Chondrocyte (in vitro differentiated cells): ENCODE measurements at regions not wholly inside any gene's neighbourhood (a gene's known extent, or its start where the extent isn't known, plus 50 kb on each side); places are given as distances from the start of the nearest gene placed in this dataset.
"Not testable (repeated sequence)": the region's sequence is repeated elsewhere in the genome, so short reads cannot be mapped to it uniquely, and the experiment has no call there.

ENCODE experiments used
- DNase-seq: peaks from one replicate; pipeline ENCODE4 v3.0.0; 2021; ENCODE audit warnings: mixed read lengths, low spot score
- H3K27ac Mint-ChIP-seq: one replicate; pipeline ENCODE4 v1.8.0; 2021; ENCODE audit warnings: mild to moderate bottlenecking, moderate library complexity, mixed read lengths; ENCODE audit not compliant: unreplicated experiment
- H3K27me3 Mint-ChIP-seq: 2 replicates; pipeline ENCODE4 v1.8.0; 2021; ENCODE audit warnings: low read depth, mixed read lengths
- H3K36me3 Mint-ChIP-seq: 2 replicates; pipeline ENCODE4 v1.8.0; 2021; ENCODE audit warnings: low read depth, mixed read lengths
- H3K4me1 Mint-ChIP-seq: 2 replicates; pipeline ENCODE4 v1.8.0; 2021; ENCODE audit warnings: low read depth, mild to moderate bottlenecking, mixed read lengths
- H3K4me3 Mint-ChIP-seq: one replicate; pipeline ENCODE4 v1.8.0; 2021; ENCODE audit warnings: mild to moderate bottlenecking, moderate library complexity, mixed read lengths; ENCODE audit not compliant: unreplicated experiment
- H3K9me3 Mint-ChIP-seq: 2 replicates; pipeline ENCODE4 v1.8.0; 2021; ENCODE audit warnings: low read depth, mixed read lengths
- TF ChIP-seq, protein P1 (sequence below): fragments of 200-600 bp; sonication (generic); IDR thresholded peaks from 2 replicates; pipeline ENCODE4 v1.5.0; 2021; ENCODE audit warnings: antibody characterized with exemption, mild to moderate bottlenecking, moderate library complexity

DNA sequence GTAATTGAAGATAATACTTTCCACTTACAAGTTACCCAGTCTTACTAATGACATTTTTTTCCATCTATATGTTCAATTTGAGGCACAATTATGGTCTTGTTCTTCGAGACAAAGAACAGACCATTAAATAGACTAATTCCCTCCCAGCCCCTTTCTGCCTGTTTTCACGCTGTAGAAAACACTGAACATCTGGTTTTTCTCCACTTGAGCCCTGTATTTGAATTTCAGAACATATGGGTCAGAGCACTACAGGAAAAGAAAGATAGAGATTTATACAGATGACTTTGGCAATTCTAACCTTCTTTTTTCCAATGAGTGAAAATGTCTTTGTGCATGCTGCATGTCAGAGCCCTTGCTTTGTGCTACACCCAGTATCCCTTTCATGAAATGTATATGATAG is 506.9 kb downstream of the LRRC70 start:
- Mint-ChIP-seq H3K36me3 (no peaks in the 10 kb centered on the region), H3K4me1 (no peaks in the 10 kb centered on the region), H3K27me3 (peaks cover 5% of the 10 kb centered on the region), H3K4me3 (no peak overlapping the region), H3K27ac (no peak overlapping the region), H3K9me3 (no peaks in the 10 kb centered on the region)
- no peak for DNase-seq
- TF ChIP-seq, protein P1, sequence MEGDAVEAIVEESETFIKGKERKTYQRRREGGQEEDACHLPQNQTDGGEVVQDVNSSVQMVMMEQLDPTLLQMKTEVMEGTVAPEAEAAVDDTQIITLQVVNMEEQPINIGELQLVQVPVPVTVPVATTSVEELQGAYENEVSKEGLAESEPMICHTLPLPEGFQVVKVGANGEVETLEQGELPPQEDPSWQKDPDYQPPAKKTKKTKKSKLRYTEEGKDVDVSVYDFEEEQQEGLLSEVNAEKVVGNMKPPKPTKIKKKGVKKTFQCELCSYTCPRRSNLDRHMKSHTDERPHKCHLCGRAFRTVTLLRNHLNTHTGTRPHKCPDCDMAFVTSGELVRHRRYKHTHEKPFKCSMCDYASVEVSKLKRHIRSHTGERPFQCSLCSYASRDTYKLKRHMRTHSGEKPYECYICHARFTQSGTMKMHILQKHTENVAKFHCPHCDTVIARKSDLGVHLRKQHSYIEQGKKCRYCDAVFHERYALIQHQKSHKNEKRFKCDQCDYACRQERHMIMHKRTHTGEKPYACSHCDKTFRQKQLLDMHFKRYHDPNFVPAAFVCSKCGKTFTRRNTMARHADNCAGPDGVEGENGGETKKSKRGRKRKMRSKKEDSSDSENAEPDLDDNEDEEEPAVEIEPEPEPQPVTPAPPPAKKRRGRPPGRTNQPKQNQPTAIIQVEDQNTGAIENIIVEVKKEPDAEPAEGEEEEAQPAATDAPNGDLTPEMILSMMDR, result no peak

DNA sequence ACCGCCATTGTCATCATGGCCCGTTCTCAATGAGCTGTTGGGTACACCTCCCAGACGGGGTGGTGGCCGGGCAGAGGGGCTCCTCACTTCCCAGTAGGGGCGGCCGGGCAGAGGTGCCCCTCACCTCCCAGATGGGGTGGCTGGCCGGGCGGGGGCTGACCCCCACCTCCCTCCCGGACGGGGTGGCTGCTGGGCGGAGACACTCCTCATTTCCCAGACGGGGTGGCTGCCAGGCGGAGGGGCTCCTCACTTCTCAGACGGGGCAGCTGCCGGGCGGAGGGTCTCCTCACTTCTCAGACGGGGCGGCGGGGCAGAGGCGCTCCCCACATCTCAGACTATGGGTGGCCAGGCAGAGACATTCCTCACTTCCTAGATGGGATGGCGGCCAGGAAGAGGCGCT is 505.1 kb downstream of the LRRC70 start:
- H3K4me1 Mint-ChIP-seq, H3K27me3 Mint-ChIP-seq, H3K36me3 Mint-ChIP-seq, H3K27ac Mint-ChIP-seq, DNase-seq, H3K4me3 Mint-ChIP-seq, H3K9me3 Mint-ChIP-seq: not testable (repeated sequence)

DNA sequence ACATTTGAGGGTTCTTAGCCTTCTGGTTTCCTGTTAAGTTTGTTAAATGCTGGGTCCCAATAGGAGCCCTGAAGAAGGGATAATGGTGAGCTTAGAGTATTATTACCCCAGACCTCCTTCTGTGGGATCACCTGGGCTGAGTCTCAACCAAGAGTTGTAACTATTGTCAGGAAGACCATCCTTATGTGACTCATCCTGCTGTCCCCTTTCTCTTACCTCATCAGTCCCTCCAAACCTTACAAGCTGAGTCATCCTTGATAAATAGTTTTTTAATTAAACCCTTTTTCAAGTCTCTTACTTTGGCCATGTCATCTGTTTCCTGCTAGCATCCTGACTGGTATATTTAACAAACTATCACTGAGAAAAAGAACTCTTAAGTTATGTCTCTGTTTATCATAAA is 502.8 kb downstream of the LRRC70 start:
- TF ChIP-seq, protein P1, result no peak
- peaks cover 2% of the 10 kb centered on the region for H3K27me3 Mint-ChIP-seq
- no peaks in the 10 kb centered on the region for H3K36me3 Mint-ChIP-seq
- H3K4me1 Mint-ChIP-seq, result no peaks in the 10 kb centered on the region
- no peak overlapping the region for H3K27ac Mint-ChIP-seq
- H3K9me3 Mint-ChIP-seq, result no peaks in the 10 kb centered on the region
- no peak for DNase-seq
- H3K4me3 Mint-ChIP-seq, result no peak overlapping the region

DNA sequence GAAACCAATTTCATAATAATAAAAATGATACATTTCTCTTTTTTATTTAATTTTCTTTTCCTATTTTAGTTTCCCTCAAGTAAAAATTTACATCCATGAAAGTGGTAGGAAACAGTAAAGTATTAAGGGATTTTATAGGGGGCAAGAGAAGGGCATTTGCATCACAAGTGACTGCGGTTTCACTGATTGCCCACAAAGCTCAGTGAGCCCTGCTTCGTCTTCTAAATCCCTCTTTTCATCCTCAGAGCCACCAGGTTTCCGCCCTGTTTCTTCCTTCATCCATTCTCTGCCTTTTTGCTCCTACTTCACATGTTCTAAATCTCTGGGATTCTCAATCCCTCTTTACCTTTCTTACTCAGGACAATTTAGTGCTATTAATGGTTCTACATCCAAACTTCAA is 491.4 kb downstream of the LRRC70 start:
- no peaks in the 10 kb centered on the region for H3K36me3 Mint-ChIP-seq
- peaks cover 4% of the 10 kb centered on the region for H3K27me3 Mint-ChIP-seq
- no peak overlapping the region for H3K27ac Mint-ChIP-seq
- H3K4me3 Mint-ChIP-seq, result no peak overlapping the region
- no peaks in the 10 kb centered on the region for H3K4me1 Mint-ChIP-seq
- TF ChIP-seq, protein P1, result no peak
- no peaks in the 10 kb centered on the region for H3K9me3 Mint-ChIP-seq
- no peak for DNase-seq

DNA sequence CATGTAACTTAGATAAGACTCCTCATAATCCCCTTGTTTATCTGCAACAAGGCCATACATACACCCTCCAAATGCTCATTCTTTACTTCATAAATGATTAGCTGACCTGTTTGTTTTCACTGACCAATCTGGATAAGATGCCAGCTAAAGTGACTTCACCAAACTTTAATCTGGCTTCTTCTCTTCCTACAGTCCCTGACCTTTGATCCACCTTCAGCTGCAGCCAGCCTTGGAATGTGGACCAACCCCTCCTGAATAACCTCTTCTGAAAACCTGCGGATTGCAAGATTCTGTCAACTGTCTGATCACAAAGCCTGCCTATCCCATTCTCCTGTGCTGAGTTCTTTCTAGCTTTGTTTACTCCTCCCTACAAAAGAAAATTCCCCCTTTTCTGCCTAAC is 476.8 kb downstream of the LRRC70 start:
- no peak overlapping the region for H3K27ac Mint-ChIP-seq
- H3K9me3 Mint-ChIP-seq, result no peaks in the 10 kb centered on the region
- no peaks in the 10 kb centered on the region for H3K27me3 Mint-ChIP-seq
- H3K36me3 Mint-ChIP-seq, result no peaks in the 10 kb centered on the region
- DNase-seq, result no peak
- TF ChIP-seq, protein P1, result no peak
- H3K4me3 Mint-ChIP-seq, result no peak overlapping the region
- no peaks in the 10 kb centered on the region for H3K4me1 Mint-ChIP-seq

DNA sequence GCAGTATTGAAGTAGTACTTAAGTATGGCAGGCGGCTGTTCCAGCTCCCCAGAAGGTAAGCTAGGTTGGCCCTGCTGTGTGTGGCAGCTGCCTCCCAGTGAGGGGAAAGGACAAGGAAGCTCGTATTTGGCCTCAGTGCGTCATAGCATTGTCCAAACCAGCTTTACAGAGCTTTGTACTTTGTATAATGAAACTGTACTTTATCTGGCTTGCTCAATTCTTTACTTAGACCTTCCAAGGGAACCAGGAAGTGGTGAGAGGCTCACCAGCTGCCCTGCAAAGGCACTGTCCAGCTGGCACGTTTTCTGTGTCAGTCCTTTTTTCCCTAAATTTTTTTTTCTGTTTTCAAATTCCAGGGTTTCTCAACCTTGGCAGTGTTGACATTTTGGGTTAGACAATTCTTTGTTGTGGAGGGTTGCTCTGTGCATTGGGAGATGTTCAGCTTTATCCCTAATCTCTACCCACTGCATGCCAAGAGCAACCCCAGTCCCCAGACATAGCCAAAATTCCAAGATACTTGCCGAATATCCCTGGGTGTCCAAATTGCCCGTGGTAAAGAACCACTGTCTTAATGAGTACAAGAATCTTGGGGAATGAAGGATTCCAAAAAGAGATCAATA is 474.5 kb downstream of the LRRC70 start:
- H3K4me3 Mint-ChIP-seq, result no peak overlapping the region
- H3K9me3 Mint-ChIP-seq, result no peaks in the 10 kb centered on the region
- H3K27me3 Mint-ChIP-seq, result no peaks in the 10 kb centered on the region
- TF ChIP-seq, protein P1, result no peak
- no peak for DNase-seq
- no peaks in the 10 kb centered on the region for H3K36me3 Mint-ChIP-seq
- no peaks in the 10 kb centered on the region for H3K4me1 Mint-ChIP-seq
- H3K27ac Mint-ChIP-seq, result no peak overlapping the region
